ENCODE measurements at regions not wholly inside any gene's neighbourhood (a gene's known extent, or its start where the extent isn't known, plus 50 kb on each side); places are given as distances from the start of the nearest gene placed in this dataset.

DNA sequence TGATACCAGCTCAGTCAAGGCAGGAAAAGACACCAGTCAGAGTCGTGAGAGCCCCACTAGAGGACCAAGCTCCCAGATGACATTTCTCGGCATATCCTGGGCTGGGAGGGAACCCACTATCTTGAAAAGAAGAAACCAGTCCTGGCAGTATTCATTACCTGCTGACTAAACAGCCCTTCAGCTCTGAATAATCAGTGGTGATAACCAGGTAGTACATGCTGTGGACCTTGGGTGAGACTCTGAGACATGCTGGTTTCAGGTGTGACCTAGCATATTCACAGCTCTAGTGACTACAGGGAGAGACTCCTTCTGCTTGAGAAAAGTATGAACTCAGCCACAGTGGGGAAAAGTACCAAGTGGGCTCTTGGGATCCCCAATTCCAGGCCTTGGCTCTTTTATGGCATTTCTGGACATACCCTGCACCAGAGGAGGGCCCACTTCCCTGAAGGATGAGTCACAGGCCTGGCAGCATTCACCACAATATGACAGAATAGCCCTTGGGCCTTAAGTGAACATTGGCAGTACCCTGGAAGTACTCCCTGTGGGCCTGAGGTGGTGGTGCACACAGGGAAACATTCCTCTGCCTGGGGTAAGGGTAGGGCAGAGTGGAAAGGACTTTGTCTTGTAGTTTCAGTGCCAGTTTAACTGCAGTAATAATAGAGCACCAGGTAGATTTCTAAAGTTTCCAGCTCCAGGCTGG is 82.6 kb upstream of the SLC38A4 start:
- no peak for TF ChIP-seq POLR2AphosphoS5 (IDR thresholded peaks at IDR 0.05; ENCODE audit: low read depth, low read length)
- no peak for TF ChIP-seq POLR2A (IDR thresholded peaks at IDR 0.05; ENCODE audit: low read depth, low read length)
- no peak for TF ChIP-seq TAF1 (IDR thresholded peaks at IDR 0.05; ENCODE audit: low read depth, low read length)
- TF ChIP-seq POU2F2 (IDR thresholded peaks at IDR 0.05; ENCODE audit: low read depth, low read length), result no peak

Measured in GM12891 (cell line).